ENCODE measurements at regions not wholly inside any gene's neighbourhood (a gene's known extent, or its start where the extent isn't known, plus 50 kb on each side); places are given as distances from the start of the nearest gene placed in this dataset.

- TF ChIP-seq POLR2AphosphoS5 (IDR thresholded peaks at IDR 0.05; ENCODE audit: low read depth, low read length) = no peak
- no peak for TF ChIP-seq SIN3A (IDR thresholded peaks at IDR 0.05; ENCODE audit: borderline replicate concordance, insufficient read depth, low read depth, low read length)
- TF ChIP-seq CTCF (IDR thresholded peaks at IDR 0.05) = no peak
- TF ChIP-seq, protein P1, sequence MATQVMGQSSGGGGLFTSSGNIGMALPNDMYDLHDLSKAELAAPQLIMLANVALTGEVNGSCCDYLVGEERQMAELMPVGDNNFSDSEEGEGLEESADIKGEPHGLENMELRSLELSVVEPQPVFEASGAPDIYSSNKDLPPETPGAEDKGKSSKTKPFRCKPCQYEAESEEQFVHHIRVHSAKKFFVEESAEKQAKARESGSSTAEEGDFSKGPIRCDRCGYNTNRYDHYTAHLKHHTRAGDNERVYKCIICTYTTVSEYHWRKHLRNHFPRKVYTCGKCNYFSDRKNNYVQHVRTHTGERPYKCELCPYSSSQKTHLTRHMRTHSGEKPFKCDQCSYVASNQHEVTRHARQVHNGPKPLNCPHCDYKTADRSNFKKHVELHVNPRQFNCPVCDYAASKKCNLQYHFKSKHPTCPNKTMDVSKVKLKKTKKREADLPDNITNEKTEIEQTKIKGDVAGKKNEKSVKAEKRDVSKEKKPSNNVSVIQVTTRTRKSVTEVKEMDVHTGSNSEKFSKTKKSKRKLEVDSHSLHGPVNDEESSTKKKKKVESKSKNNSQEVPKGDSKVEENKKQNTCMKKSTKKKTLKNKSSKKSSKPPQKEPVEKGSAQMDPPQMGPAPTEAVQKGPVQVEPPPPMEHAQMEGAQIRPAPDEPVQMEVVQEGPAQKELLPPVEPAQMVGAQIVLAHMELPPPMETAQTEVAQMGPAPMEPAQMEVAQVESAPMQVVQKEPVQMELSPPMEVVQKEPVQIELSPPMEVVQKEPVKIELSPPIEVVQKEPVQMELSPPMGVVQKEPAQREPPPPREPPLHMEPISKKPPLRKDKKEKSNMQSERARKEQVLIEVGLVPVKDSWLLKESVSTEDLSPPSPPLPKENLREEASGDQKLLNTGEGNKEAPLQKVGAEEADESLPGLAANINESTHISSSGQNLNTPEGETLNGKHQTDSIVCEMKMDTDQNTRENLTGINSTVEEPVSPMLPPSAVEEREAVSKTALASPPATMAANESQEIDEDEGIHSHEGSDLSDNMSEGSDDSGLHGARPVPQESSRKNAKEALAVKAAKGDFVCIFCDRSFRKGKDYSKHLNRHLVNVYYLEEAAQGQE (IDR thresholded peaks at IDR 0.05; ENCODE audit: insufficient read depth in 1 of 2, low read depth in 2 of 2, low read length in 1 of 2) = no peak
Observed at GRCh38 chr13:67614579-67614978, 384.4 kb upstream of the PCDH9 start.
